GM23338 (cell line): ENCODE measurements at regions not wholly inside any gene's neighbourhood (a gene's known extent, or its start where the extent isn't known, plus 50 kb on each side); places are given as distances from the start of the nearest gene placed in this dataset.

Experiments
- ATAC-seq: fragments of 200-7000 bp; cut with Tn5 transposase; 3 replicates; pipeline ENCODE4 v1.9.1; 2020
- DNase-seq: peaks from one replicate; pipeline ENCODE4 v3.0.0-alpha.2; 2015; ENCODE audit warnings: low spot score
- H2AFZ ChIP-seq: fragments of 200-600 bp; sonication (generic); 2 replicates; pipeline ENCODE4 v1.8.0; 2016; ENCODE audit warnings: antibody characterized with exemption, mild to moderate bottlenecking, moderate library complexity
- H3F3A ChIP-seq: fragments of 200-600 bp; sonication (generic); replicated peaks from 2 replicates; pipeline ENCODE4 v1.8.0; 2017; ENCODE audit warnings: antibody characterized with exemption, mixed run types, low read depth
- H3K27ac ChIP-seq: fragments of 200-600 bp; sonication (generic); 2 replicates; pipeline ENCODE4 v1.6.1; 2016; ENCODE audit warnings: low read depth
- H3K27me3 ChIP-seq: fragments of 200-600 bp; sonication (generic); 2 replicates; pipeline ENCODE4 v1.8.0; 2016; ENCODE audit warnings: mild to moderate bottlenecking, mixed run types, moderate library complexity; ENCODE audit not compliant: insufficient read depth
- H3K36me3 ChIP-seq: fragments of 200-600 bp; sonication (generic); 2 replicates; pipeline ENCODE4 v1.8.0; 2016; ENCODE audit warnings: mild to moderate bottlenecking; ENCODE audit not compliant: insufficient read depth
- H3K4me1 ChIP-seq: fragments of 200-600 bp; sonication (generic); 2 replicates; pipeline ENCODE4 v1.8.0; 2016; ENCODE audit warnings: mild to moderate bottlenecking, moderate library complexity; ENCODE audit not compliant: insufficient read depth
- H3K4me2 ChIP-seq: fragments of 200-600 bp; sonication (generic); 2 replicates; pipeline ENCODE4 v1.7.1; 2017; ENCODE audit warnings: mixed run types
- H3K4me3 ChIP-seq: fragments of 200-600 bp; sonication (generic); 2 replicates; pipeline ENCODE4 v1.6.1; 2016; ENCODE audit warnings: mixed run types
- H3K79me2 ChIP-seq: fragments of 200-600 bp; sonication (generic); replicated peaks from 2 replicates; pipeline ENCODE4 v1.8.0; 2017; ENCODE audit warnings: mild to moderate bottlenecking; ENCODE audit not compliant: insufficient read depth
- H3K9me2 ChIP-seq: fragments of 200-600 bp; sonication (generic); 2 replicates; pipeline ENCODE4 v1.8.0; 2017; ENCODE audit not compliant: insufficient read depth
- H4K20me1 ChIP-seq: fragments of 200-600 bp; sonication (generic); replicated peaks from 2 replicates; pipeline ENCODE4 v1.8.0; 2017; ENCODE audit warnings: mild to moderate bottlenecking; ENCODE audit not compliant: insufficient read depth
- H3K27ac Mint-ChIP-seq: 2 replicates; pipeline ENCODE4 v1.8.0; 2020; ENCODE audit warnings: inconsistent platforms, mild to moderate bottlenecking, moderate library complexity, mixed read lengths
- H3K27me3 Mint-ChIP-seq: 3 replicates; pipeline ENCODE4 v1.8.0; 2022; ENCODE audit warnings: low read depth, mild to moderate bottlenecking, moderate library complexity, mixed read lengths, inconsistent platforms; ENCODE audit not compliant: insufficient read depth, poor library complexity
- H3K36me3 Mint-ChIP-seq: 3 replicates; pipeline ENCODE4 v1.8.0; 2021; ENCODE audit warnings: low read depth, mild to moderate bottlenecking, inconsistent platforms, moderate library complexity, mixed read lengths
- H3K4me1 Mint-ChIP-seq: 3 replicates; pipeline ENCODE4 v1.8.0; 2020; ENCODE audit warnings: mild to moderate bottlenecking, inconsistent platforms, mixed read lengths
- H3K4me3 Mint-ChIP-seq: 3 replicates; pipeline ENCODE4 v1.8.0; 2021; ENCODE audit warnings: moderate library complexity, mild to moderate bottlenecking, inconsistent platforms, mixed read lengths
- H3K9me3 Mint-ChIP-seq: 3 replicates; pipeline ENCODE4 v1.8.0; 2020; ENCODE audit warnings: moderate library complexity, mild to moderate bottlenecking, inconsistent platforms, mixed read lengths
- CREB1 ChIP-seq: fragments of 250-450 bp; sonication (Bioruptor Pico); IDR thresholded peaks from 2 replicates; pipeline ENCODE4 v1.5.0; 2020; ENCODE audit warnings: low read depth, mild to moderate bottlenecking, moderate library complexity
- CTCF ChIP-seq, 2 experiments: fragments of 200-600 bp in 1 of 2; sonication (generic) in 1 of 2; conservative IDR thresholded peaks; 2 replicates each; pipeline versions ENCODE4 v1.5.1 to v1.6.1; 2016 to 2017; ENCODE audit warnings: antibody characterized with exemption in 2 of 2, low read depth in 2 of 2, mild to moderate bottlenecking in 2 of 2, moderate library complexity in 1 of 2
- ETS1 ChIP-seq: IDR thresholded peaks from 2 replicates; pipeline ENCODE4 v1.6.1; 2016; ENCODE audit warnings: antibody characterized with exemption
- EZH2 ChIP-seq: fragments of 200-600 bp; sonication (generic); IDR thresholded peaks from one replicate; pipeline ENCODE4 v1.8.0; 2017; ENCODE audit warnings: antibody characterized with exemption, mild to moderate bottlenecking, low read depth; ENCODE audit not compliant: unreplicated experiment
- EZH2phosphoT487 ChIP-seq: fragments of 200-600 bp; sonication (generic); IDR thresholded peaks from one replicate; pipeline ENCODE4 v1.8.1; 2018; ENCODE audit warnings: antibody characterized with exemption; ENCODE audit not compliant: unreplicated experiment
- JUNB ChIP-seq: IDR thresholded peaks from one replicate; pipeline ENCODE4 v1.6.1; 2016; ENCODE audit warnings: antibody characterized with exemption; ENCODE audit not compliant: unreplicated experiment
- NANOG ChIP-seq: IDR thresholded peaks from 2 replicates; pipeline ENCODE4 v1.6.1; 2016; ENCODE audit warnings: antibody characterized with exemption, borderline replicate concordance
- POLR2AphosphoS5 ChIP-seq: IDR thresholded peaks from 2 replicates; pipeline ENCODE4 v1.6.1; 2016; ENCODE audit warnings: antibody characterized with exemption, low read depth
- REST ChIP-seq: IDR thresholded peaks from one replicate; pipeline ENCODE4 v1.6.1; 2018; ENCODE audit warnings: antibody characterized with exemption; ENCODE audit not compliant: unreplicated experiment
- STAT1 ChIP-seq: IDR thresholded peaks from one replicate; pipeline ENCODE4 v1.6.1; 2016; ENCODE audit warnings: antibody characterized with exemption; ENCODE audit not compliant: unreplicated experiment
- ZNF114 ChIP-seq: fragments of 250-450 bp; sonication (Bioruptor Pico); IDR thresholded peaks from 2 replicates; pipeline ENCODE4 v1.5.0; 2020; ENCODE audit warnings: mild to moderate bottlenecking, moderate library complexity
- ZNF331 ChIP-seq: fragments of 250-450 bp; sonication (Bioruptor Pico); IDR thresholded peaks from 2 replicates; pipeline ENCODE4 v1.5.0; 2020; ENCODE audit warnings: low read depth, mild to moderate bottlenecking, moderate library complexity
- ZNF462 ChIP-seq: fragments of 250-450 bp; sonication (Bioruptor Pico); IDR thresholded peaks from 2 replicates; pipeline ENCODE4 v1.5.0; 2020; ENCODE audit warnings: mild to moderate bottlenecking, moderate library complexity

GRCh38 chr16:48892893-48893292, 282.9 kb upstream of the N4BP1 start:
- no peak overlapping the region for H3K27ac Mint-ChIP-seq
- H3K4me1 ChIP-seq: no peaks in the 10 kb centered on the region
- H3K36me3 Mint-ChIP-seq: no peaks in the 10 kb centered on the region; the same call in 2 of the 3 replicates
- no peaks in the 10 kb centered on the region for H3K36me3 ChIP-seq
- H4K20me1 ChIP-seq: no peaks in the 10 kb centered on the region
- DNase-seq (peak; percentile 14), ATAC-seq (no peak)
- no peak overlapping the region for H2AFZ ChIP-seq
- TF ChIP-seq ZNF462 (no peak), REST (no peak), CREB1 (no peak), JUNB (no peak), ETS1 (no peak), ZNF114 (no peak), ZNF331 (CRISPR knock-in tag) (no peak), EZH2 (no peak), NANOG (no peak), STAT1 (no peak), EZH2phosphoT487 (no peak), CTCF (conservative IDR thresholded peaks at IDR 0.05; ENCODE audit: low read depth in 2 of 2) (no peak), POLR2AphosphoS5 (no peak)
- H3K79me2 ChIP-seq: no peaks in the 10 kb centered on the region
- H3K9me2 ChIP-seq: peaks cover 12% of the 10 kb centered on the region; the same call in 1 of the 2 replicates
- no peaks in the 10 kb centered on the region; the same call in 2 of the 3 replicates for H3K9me3 Mint-ChIP-seq
- no peaks in the 10 kb centered on the region for H3F3A ChIP-seq
- H3K27me3 ChIP-seq: no peaks in the 10 kb centered on the region
- no peak overlapping the region for H3K4me3 ChIP-seq
- peaks cover 3% of the 10 kb centered on the region for H3K27me3 Mint-ChIP-seq
- no peak overlapping the region for H3K4me3 Mint-ChIP-seq
- no peak overlapping the region for H3K4me2 ChIP-seq
- peaks cover 8% of the 10 kb centered on the region; the same call in 2 of the 3 replicates for H3K4me1 Mint-ChIP-seq
- H3K27ac ChIP-seq: no peak overlapping the region
